ENCODE measurements at regions not wholly inside any gene's neighbourhood (a gene's known extent, or its start where the extent isn't known, plus 50 kb on each side); places are given as distances from the start of the nearest gene placed in this dataset.

GRCh38 chr2:198383392-198383791 lies 579.0 kb downstream of the PLCL1 start:
- FAIRE-seq = no peak
- no peaks in the 10 kb centered on the region for H3K27me3 ChIP-seq (ENCODE audit: control insufficient read depth in 3 of 3, insufficient read depth in 3 of 3, low read length in 3 of 3)
- no peak overlapping the region for H3K4me3 ChIP-seq (ENCODE audit: low read depth in 1 of 3, low read length in 3 of 3)
- H3K4me1 ChIP-seq (ENCODE audit: control insufficient read depth in 3 of 3, insufficient read depth in 2 of 3, low read depth in 1 of 3, low read length in 2 of 3) = no peaks in the 10 kb centered on the region
- no peak for DNase-seq
- H3K9me3 ChIP-seq (ENCODE audit: control insufficient read depth in 2 of 2, insufficient read depth in 1 of 2, low read depth in 1 of 2, low read length in 1 of 2) = no peaks in the 10 kb centered on the region
- H3K27ac ChIP-seq (ENCODE audit: low read depth in 1 of 3, low read length in 2 of 3) = no peak overlapping the region
- no peaks in the 10 kb centered on the region for H3K36me3 ChIP-seq (ENCODE audit: control insufficient read depth in 3 of 3, insufficient read depth in 2 of 3, low read depth in 1 of 3, low read length in 3 of 3)

- Histone ChIP-seq H3K9me3 (ENCODE audit: control insufficient read depth in 2 of 2, insufficient read depth in 1 of 2, low read depth in 1 of 2, low read length in 1 of 2) (no peaks in the 10 kb centered on the region), H3K4me1 (ENCODE audit: control insufficient read depth in 3 of 3, insufficient read depth in 2 of 3, low read depth in 1 of 3, low read length in 2 of 3) (no peaks in the 10 kb centered on the region), H3K27ac (ENCODE audit: low read depth in 1 of 3, low read length in 2 of 3) (no peak overlapping the region), H3K36me3 (ENCODE audit: control insufficient read depth in 3 of 3, insufficient read depth in 2 of 3, low read depth in 1 of 3, low read length in 3 of 3) (no peaks in the 10 kb centered on the region), H3K27me3 (ENCODE audit: control insufficient read depth in 3 of 3, insufficient read depth in 3 of 3, low read length in 3 of 3) (no peaks in the 10 kb centered on the region), H3K4me3 (ENCODE audit: low read depth in 1 of 3, low read length in 3 of 3) (no peak overlapping the region)
- FAIRE-seq (no peak), DNase-seq (no peak)
Measured at GRCh38 chr2:198382811-198383210, 578.4 kb downstream of the PLCL1 start.

GRCh38 chr2:198376677-198377076 lies 572.3 kb downstream of the PLCL1 start:
- Histone ChIP-seq H3K4me3 (ENCODE audit: low read depth in 1 of 3, low read length in 3 of 3) (no peak overlapping the region), H3K4me1 (ENCODE audit: control insufficient read depth in 3 of 3, insufficient read depth in 2 of 3, low read depth in 1 of 3, low read length in 2 of 3) (no peaks in the 10 kb centered on the region), H3K9me3 (ENCODE audit: control insufficient read depth in 2 of 2, insufficient read depth in 1 of 2, low read depth in 1 of 2, low read length in 1 of 2) (no peaks in the 10 kb centered on the region), H3K27ac (ENCODE audit: low read depth in 1 of 3, low read length in 2 of 3) (no peak overlapping the region), H3K36me3 (ENCODE audit: control insufficient read depth in 3 of 3, insufficient read depth in 2 of 3, low read depth in 1 of 3, low read length in 3 of 3) (no peaks in the 10 kb centered on the region), H3K27me3 (ENCODE audit: control insufficient read depth in 3 of 3, insufficient read depth in 3 of 3, low read length in 3 of 3) (no peaks in the 10 kb centered on the region)
- WGBS, 3 donors = 72 to 77% (median 72%) methylated on average over 5 of the region's 5 CpGs
- DNase-seq = no peak
- FAIRE-seq = no peak

- no peak overlapping the region for H3K4me3 ChIP-seq (ENCODE audit: low read depth in 1 of 3, low read length in 3 of 3)
- H3K36me3 ChIP-seq (ENCODE audit: control insufficient read depth in 3 of 3, insufficient read depth in 2 of 3, low read depth in 1 of 3, low read length in 3 of 3) = no peaks in the 10 kb centered on the region
- H3K27me3 ChIP-seq (ENCODE audit: control insufficient read depth in 3 of 3, insufficient read depth in 3 of 3, low read length in 3 of 3) = no peaks in the 10 kb centered on the region
- no peak for FAIRE-seq
- H3K27ac ChIP-seq (ENCODE audit: low read depth in 1 of 3, low read length in 2 of 3) = no peak overlapping the region
- DNase-seq = no peak
- WGBS, 3 donors = 59 to 72% (median 59%) methylated on average over 4 of the region's 4 CpGs
- H3K9me3 ChIP-seq (ENCODE audit: control insufficient read depth in 2 of 2, insufficient read depth in 1 of 2, low read depth in 1 of 2, low read length in 1 of 2) = no peaks in the 10 kb centered on the region
- no peaks in the 10 kb centered on the region for H3K4me1 ChIP-seq (ENCODE audit: control insufficient read depth in 3 of 3, insufficient read depth in 2 of 3, low read depth in 1 of 3, low read length in 2 of 3)
Measured at GRCh38 chr2:198375083-198375410, 570.7 kb downstream of the PLCL1 start.

- H3K4me3 ChIP-seq (ENCODE audit: low read depth in 1 of 3, low read length in 3 of 3) = no peak overlapping the region
- FAIRE-seq (no peak), DNase-seq (peak; percentile 55 to 74)
- WGBS, 3 donors = 9 to 23% (median 18%) methylated on average over 3 of the region's 3 CpGs
- H3K36me3 ChIP-seq (ENCODE audit: control insufficient read depth in 3 of 3, insufficient read depth in 2 of 3, low read depth in 1 of 3, low read length in 3 of 3) = no peaks in the 10 kb centered on the region
- H3K9me3 ChIP-seq (ENCODE audit: control insufficient read depth in 2 of 2, insufficient read depth in 1 of 2, low read depth in 1 of 2, low read length in 1 of 2) = no peaks in the 10 kb centered on the region
- H3K4me1 ChIP-seq (ENCODE audit: control insufficient read depth in 3 of 3, insufficient read depth in 2 of 3, low read depth in 1 of 3, low read length in 2 of 3) = no peaks in the 10 kb centered on the region
- peaks cover 0 to under 1% (median 0%) of the 10 kb centered on the region in 3 donors for H3K27me3 ChIP-seq (ENCODE audit: control insufficient read depth in 3 of 3, insufficient read depth in 3 of 3, low read length in 3 of 3)
- H3K27ac ChIP-seq (ENCODE audit: low read depth in 1 of 3, low read length in 2 of 3) = no peak overlapping the region
Measured at GRCh38 chr2:198374375-198375082, 570.1 kb downstream of the PLCL1 start.

- no peak for FAIRE-seq
- no peaks in the 10 kb centered on the region for H3K36me3 ChIP-seq (ENCODE audit: control insufficient read depth in 3 of 3, insufficient read depth in 2 of 3, low read depth in 1 of 3, low read length in 3 of 3)
- peaks cover 0 to 3% (median 0%) of the 10 kb centered on the region in 3 donors for H3K27me3 ChIP-seq (ENCODE audit: control insufficient read depth in 3 of 3, insufficient read depth in 3 of 3, low read length in 3 of 3)
- H3K27ac ChIP-seq (ENCODE audit: low read depth in 1 of 3, low read length in 2 of 3) = no peak overlapping the region
- WGBS, 3 donors = 58 to 73% (median 64%) methylated on average over 10 of the region's 10 CpGs
- DNase-seq = no peak
- H3K4me3 ChIP-seq (ENCODE audit: low read depth in 1 of 3, low read length in 3 of 3) = no peak overlapping the region
- H3K9me3 ChIP-seq (ENCODE audit: control insufficient read depth in 2 of 2, insufficient read depth in 1 of 2, low read depth in 1 of 2, low read length in 1 of 2) = no peaks in the 10 kb centered on the region
- no peaks in the 10 kb centered on the region for H3K4me1 ChIP-seq (ENCODE audit: control insufficient read depth in 3 of 3, insufficient read depth in 2 of 3, low read depth in 1 of 3, low read length in 2 of 3)
Measured at GRCh38 chr2:198371921-198372543, 567.6 kb downstream of the PLCL1 start.

- no peak for DNase-seq
- H3K36me3 ChIP-seq (ENCODE audit: control insufficient read depth in 3 of 3, insufficient read depth in 2 of 3, low read depth in 1 of 3, low read length in 3 of 3) = no peaks in the 10 kb centered on the region
- WGBS, 3 donors = 89 to 94% (median 89%) methylated on average over 1 of the region's 1 CpG
- peaks cover 0 to 3% (median 0%) of the 10 kb centered on the region in 3 donors for H3K27me3 ChIP-seq (ENCODE audit: control insufficient read depth in 3 of 3, insufficient read depth in 3 of 3, low read length in 3 of 3)
- H3K9me3 ChIP-seq (ENCODE audit: control insufficient read depth in 2 of 2, insufficient read depth in 1 of 2, low read depth in 1 of 2, low read length in 1 of 2) = no peaks in the 10 kb centered on the region
- no peak overlapping the region for H3K27ac ChIP-seq (ENCODE audit: low read depth in 1 of 3, low read length in 2 of 3)
- FAIRE-seq = no peak
- H3K4me3 ChIP-seq (ENCODE audit: low read depth in 1 of 3, low read length in 3 of 3) = no peak overlapping the region
- no peaks in the 10 kb centered on the region for H3K4me1 ChIP-seq (ENCODE audit: control insufficient read depth in 3 of 3, insufficient read depth in 2 of 3, low read depth in 1 of 3, low read length in 2 of 3)
Measured at GRCh38 chr2:198371329-198371728, 566.9 kb downstream of the PLCL1 start.

GRCh38 chr2:198368089-198368488 lies 563.7 kb downstream of the PLCL1 start:
- DNase-seq = no peak
- Histone ChIP-seq H3K4me1 (ENCODE audit: control insufficient read depth in 3 of 3, insufficient read depth in 2 of 3, low read depth in 1 of 3, low read length in 2 of 3) (no peaks in the 10 kb centered on the region), H3K9me3 (ENCODE audit: control insufficient read depth in 2 of 2, insufficient read depth in 1 of 2, low read depth in 1 of 2, low read length in 1 of 2) (no peaks in the 10 kb centered on the region), H3K4me3 (ENCODE audit: low read depth in 1 of 3, low read length in 3 of 3) (no peak overlapping the region), H3K27me3 (ENCODE audit: control insufficient read depth in 3 of 3, insufficient read depth in 3 of 3, low read length in 3 of 3) (peaks cover 0 to 3% (median 0%) of the 10 kb centered on the region in 3 donors), H3K36me3 (ENCODE audit: control insufficient read depth in 3 of 3, insufficient read depth in 2 of 3, low read depth in 1 of 3, low read length in 3 of 3) (no peaks in the 10 kb centered on the region), H3K27ac (ENCODE audit: low read depth in 1 of 3, low read length in 2 of 3) (no peak overlapping the region)
- WGBS, 3 donors = 41 to 50% (median 44%) methylated on average over 2 of the region's 2 CpGs
- FAIRE-seq = no peak

- FAIRE-seq (no peak), DNase-seq (no peak)
- Histone ChIP-seq H3K36me3 (ENCODE audit: control insufficient read depth in 3 of 3, insufficient read depth in 2 of 3, low read depth in 1 of 3, low read length in 3 of 3) (no peaks in the 10 kb centered on the region), H3K9me3 (ENCODE audit: control insufficient read depth in 2 of 2, insufficient read depth in 1 of 2, low read depth in 1 of 2, low read length in 1 of 2) (no peaks in the 10 kb centered on the region), H3K27ac (ENCODE audit: low read depth in 1 of 3, low read length in 2 of 3) (no peak overlapping the region), H3K4me1 (ENCODE audit: control insufficient read depth in 3 of 3, insufficient read depth in 2 of 3, low read depth in 1 of 3, low read length in 2 of 3) (no peaks in the 10 kb centered on the region), H3K27me3 (ENCODE audit: control insufficient read depth in 3 of 3, insufficient read depth in 3 of 3, low read length in 3 of 3) (no peaks in the 10 kb centered on the region), H3K4me3 (ENCODE audit: low read depth in 1 of 3, low read length in 3 of 3) (no peak overlapping the region)
- 59 to 84% (median 71%) methylated on average over 1 of the region's 1 CpG for WGBS, 3 donors
Measured at GRCh38 chr2:198362740-198363139, 558.3 kb downstream of the PLCL1 start.

All from small intestine (tissue), 7 donors.